GM21737 (cell line): ENCODE measurements at regions not wholly inside any gene's neighbourhood (a gene's known extent, or its start where the extent isn't known, plus 50 kb on each side); places are given as distances from the start of the nearest gene placed in this dataset.
A peak's percentile ranks its signal among the peaks of the same experiment; 100 is the strongest.

Experiments
- ATAC-seq: cut with Tn5 transposase; IDR thresholded peaks from one replicate; pipeline ENCODE4 v1.9.1; 2021; ENCODE audit warnings: mild to moderate bottlenecking, moderate library complexity; ENCODE audit not compliant: unreplicated experiment

DNA sequence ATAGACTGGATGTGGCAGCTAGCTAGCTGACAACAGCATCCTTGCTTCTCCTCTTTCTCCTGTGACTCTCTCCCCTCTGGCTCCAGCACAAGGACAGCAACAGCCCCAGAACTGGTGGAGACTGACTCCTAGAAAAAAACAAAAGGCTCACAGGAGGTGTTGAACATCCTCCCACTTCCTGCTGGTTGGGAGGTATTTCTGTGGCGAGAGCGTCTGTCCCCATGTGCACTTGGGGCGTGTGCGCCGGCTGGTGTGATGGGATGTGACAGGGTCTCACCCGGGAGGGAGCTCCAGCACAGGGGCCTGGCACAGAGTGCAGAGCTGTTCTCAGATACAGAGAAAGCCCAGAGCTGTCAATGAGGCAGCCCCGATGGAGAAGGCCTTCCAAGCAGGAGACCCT lies 107.2 kb upstream of the E2F8 start:
- no peak for ATAC-seq

DNA sequence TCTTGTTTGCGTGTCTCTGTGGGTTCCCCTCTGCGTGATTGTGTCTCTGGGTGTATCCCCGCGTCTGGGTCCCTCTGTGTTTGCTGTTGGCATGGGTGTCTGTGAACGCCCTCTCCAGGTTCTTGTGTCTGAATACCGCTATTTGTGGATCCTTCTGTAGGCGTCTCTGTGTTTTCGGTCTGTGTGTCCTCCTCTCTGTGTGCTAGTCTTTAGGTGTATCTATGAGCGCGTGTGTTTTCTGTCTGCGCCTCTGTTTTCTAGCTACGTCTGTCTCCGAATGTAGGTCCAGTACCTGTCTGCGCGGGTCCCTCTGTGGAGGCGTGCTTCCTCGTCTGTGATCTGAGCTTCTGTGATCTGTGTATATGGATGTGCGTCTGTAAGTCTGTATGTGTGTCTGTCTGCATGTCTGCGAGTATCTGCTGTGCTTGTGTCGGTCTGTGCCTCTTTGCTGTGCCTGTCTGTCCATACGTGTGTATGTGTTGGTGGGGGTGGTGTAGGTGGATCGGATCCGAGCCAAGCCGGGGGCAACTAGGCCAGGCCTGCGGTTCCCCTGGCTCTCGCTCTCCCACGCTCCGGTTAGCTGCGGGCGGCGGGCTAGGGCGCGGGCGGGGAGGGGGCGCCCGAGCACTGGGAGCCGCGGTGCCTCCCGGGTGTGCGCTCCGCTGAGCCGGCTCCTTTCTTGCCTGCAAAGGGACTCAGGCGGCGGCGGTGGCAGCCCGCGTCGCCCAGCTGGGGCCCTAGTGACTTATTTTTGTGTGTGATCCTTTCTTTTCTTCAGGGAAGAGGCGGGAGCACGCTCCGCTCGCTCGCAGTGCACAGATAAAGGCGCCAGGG lies 105.3 kb upstream of the E2F8 start:
- no peak for ATAC-seq

- no peak for ATAC-seq
These were observed 104.7 kb upstream of the E2F8 start for GRCh38 chr11:19345519-19345847.

- no peak for ATAC-seq
These were observed 104.1 kb upstream of the E2F8 start for GRCh38 chr11:19344661-19345518.

- no peak for ATAC-seq
These were observed 101.3 kb upstream of the E2F8 start for GRCh38 chr11:19342036-19342435.

DNA sequence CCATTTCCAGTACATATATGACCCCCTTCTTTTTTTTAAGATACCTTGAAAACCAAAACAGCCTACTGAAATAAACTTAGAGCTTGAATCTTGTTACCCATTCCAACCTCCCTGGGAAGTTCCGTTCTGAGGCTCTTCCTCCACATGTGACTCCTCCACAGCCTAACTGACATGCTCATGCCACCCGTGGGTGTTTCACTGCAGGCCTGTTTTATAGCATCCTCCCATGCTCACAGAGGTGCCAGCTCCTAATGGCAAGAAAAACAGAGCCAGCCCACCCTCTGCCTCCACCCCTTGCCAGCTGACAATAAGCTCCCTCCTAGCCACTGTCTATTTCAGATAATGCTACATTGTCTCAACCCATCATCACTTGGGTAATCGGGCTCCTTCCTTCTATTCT lies 97.6 kb upstream of the E2F8 start:
- no peak for ATAC-seq

- ATAC-seq, result no peak
These were observed 97.0 kb upstream of the E2F8 start for GRCh38 chr11:19337779-19338178.

GRCh38 chr11:19336331-19336730 lies 95.6 kb upstream of the E2F8 start:
- no peak for ATAC-seq

- peak; percentile 67 for ATAC-seq
These were observed 91.7 kb upstream of the E2F8 start for GRCh38 chr11:19332476-19332875.

DNA sequence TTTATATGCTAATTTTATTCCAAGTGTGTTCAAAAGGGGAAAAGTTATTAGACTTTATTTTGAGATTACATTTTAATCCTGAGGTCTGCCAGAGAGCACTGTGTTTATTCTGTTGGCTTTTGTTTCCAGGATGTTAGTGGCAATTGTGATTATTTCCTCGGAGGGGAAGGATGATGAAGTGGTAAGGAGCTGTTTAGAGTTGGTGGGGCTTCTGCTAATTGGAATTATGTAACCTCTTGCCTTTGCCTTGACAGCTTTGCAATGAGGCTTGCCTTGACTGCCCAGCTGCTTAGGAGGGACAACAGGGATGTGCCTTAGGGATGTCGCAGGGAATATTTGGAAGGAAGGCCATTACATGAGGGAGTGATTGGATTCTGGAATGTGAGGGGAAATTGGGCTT lies 89.7 kb upstream of the E2F8 start:
- no peak for ATAC-seq

DNA sequence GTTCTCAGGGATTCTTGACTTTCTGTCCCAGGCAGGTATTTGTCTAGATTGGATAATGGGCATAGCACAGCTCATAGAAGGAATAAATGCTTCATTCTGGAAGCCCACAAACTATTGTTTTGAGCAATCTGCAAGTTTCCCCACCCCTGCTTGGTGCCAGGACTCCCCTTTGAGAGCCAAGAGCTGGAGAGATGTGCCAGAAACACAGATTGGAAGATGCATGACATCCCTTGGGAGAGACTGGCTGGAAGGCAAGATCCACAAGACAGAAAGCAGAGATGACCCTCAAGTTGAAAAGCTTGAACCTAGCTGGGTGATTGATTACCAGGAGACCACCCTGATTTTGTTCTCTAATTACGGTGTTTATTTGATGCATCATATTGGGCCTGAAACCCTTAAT lies 89.2 kb upstream of the E2F8 start:
- ATAC-seq, result no peak

- ATAC-seq, result no peak
These were observed 88.0 kb upstream of the E2F8 start for GRCh38 chr11:19328586-19329311.

GRCh38 chr11:19327280-19327679 lies 86.5 kb upstream of the E2F8 start:
- no peak for ATAC-seq

GRCh38 chr11:19326499-19326898 lies 85.8 kb upstream of the E2F8 start:
- ATAC-seq, result no peak

- ATAC-seq, result no peak
These were observed 82.8 kb upstream of the E2F8 start for GRCh38 chr11:19323502-19323901.

DNA sequence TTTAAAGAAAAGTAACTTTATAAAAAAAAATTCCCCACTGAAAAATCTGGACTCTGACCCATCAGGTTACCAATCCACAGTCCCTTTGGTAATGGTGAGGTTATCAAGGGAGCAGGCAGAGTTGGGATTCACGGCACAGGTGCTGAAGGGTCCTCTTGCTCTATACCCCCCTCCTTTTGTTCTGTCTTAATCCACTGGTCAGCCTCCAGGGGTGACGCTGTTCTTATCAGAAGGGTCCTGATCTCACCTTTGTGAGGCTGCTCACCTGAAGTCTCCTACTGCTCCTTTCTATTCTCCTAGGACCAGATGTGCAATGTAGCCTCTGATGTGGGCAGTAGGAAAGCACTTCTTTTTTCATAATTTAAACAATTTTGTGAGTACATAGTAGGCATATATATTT lies 80.6 kb upstream of the E2F8 start:
- ATAC-seq, result no peak

- ATAC-seq, result no peak
These were observed 80.1 kb upstream of the E2F8 start for GRCh38 chr11:19320827-19321226.

- no peak for ATAC-seq
These were observed 75.7 kb upstream of the E2F8 start for GRCh38 chr11:19316434-19316833.

- no peak for ATAC-seq
These were observed 74.8 kb upstream of the E2F8 start for GRCh38 chr11:19315511-19315910.

DNA sequence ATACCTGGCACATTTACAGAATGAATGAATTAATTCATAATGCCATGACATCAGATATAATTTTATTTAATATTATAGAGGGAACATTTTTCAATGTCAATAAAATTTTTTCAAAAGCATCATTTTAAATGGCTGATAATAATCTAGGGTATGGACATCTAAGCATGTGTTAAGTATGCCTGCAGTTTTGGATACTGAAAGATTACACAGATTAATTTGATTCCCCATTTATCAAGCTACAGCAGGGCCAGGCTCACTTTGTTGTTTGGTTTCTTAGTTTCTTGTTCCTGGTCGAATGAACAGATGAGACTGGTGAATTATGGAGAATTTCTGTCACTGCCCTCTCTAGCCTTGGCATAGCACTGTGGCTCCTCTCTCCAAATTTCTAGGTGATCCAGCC lies 72.4 kb upstream of the E2F8 start:
- ATAC-seq, result no peak

DNA sequence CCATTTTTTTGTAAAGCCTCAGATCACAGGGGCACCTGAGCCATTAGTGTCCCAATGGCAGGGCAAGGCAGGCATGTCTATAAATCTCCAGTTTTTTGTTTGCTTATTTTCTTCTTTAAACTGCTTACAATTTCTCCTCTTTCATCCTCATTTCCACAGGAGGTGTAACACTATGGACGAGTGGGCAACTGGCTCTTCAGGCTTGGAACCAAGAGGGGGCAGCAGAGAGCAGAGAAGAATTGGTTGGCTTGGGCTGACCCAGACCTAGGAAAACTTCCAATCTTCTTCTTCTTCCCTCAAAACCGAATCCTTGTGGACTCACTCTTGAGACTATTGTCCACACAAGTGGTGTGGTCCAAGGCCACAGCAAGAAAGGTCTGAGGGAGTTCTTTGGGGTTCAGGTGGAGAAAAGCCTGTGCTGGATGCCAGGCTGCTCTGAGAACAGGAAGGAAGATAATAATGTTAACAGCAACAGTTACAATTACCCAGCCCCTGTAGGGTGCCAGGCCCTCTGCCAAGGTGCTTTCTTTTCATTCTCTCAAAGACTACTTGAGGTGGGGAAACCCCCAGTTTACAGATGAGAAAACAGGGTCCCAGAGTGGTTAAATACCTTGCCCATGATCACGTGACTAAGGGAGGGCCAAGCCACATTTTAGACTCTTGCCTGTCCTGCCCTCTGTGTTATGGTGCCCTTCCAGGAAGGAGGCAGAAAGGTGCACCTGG lies 70.7 kb upstream of the E2F8 start:
- no peak for ATAC-seq
